SU-DHL-6 (cell line): ENCODE measurements at regions not wholly inside any gene's neighbourhood (a gene's known extent, or its start where the extent isn't known, plus 50 kb on each side); places are given as distances from the start of the nearest gene placed in this dataset.

Experiments
- H2AFZ ChIP-seq: fragments of 200-600 bp; sonication (generic); 2 replicates; pipeline ENCODE4 v1.6.1; 2014; ENCODE audit warnings: low read depth, mild to moderate bottlenecking, moderate library complexity, mixed read lengths, antibody characterized with exemption, low read length; ENCODE audit not compliant: severe bottlenecking
- H3F3A ChIP-seq: fragments of 200-600 bp; shearing (Covaris generic); 2 replicates; pipeline ENCODE4 v1.6.0; 2016; ENCODE audit warnings: antibody characterized with exemption, mild to moderate bottlenecking; ENCODE audit not compliant: insufficient read depth
- H3K27ac ChIP-seq: fragments of 200-600 bp; sonication (generic); 2 replicates; pipeline ENCODE4 v1.5.1; 2016; ENCODE audit warnings: low read depth, mild to moderate bottlenecking, low read length, moderate library complexity, mixed read lengths
- H3K27me3 ChIP-seq: fragments of 200-600 bp; sonication (generic), shearing (Covaris generic); 2 replicates; pipeline ENCODE4 v1.6.0; 2014; ENCODE audit warnings: mild to moderate bottlenecking, low read length
- H3K36me3 ChIP-seq: fragments of 200-600 bp; sonication (generic); 2 replicates; pipeline ENCODE4 v1.6.1; 2014; ENCODE audit warnings: mild to moderate bottlenecking, low read length, mixed read lengths
- H3K4me2 ChIP-seq: fragments of 300-600, 200-600 bp; shearing (Covaris generic), sonication (generic); 2 replicates; pipeline ENCODE4 v1.6.0; 2014; ENCODE audit warnings: low read length, low read depth, mild to moderate bottlenecking; ENCODE audit not compliant: poor library complexity, severe bottlenecking
- H3K4me3 ChIP-seq: fragments of 200-600 bp; sonication (generic); 2 replicates; pipeline ENCODE4 v1.5.1; 2014; ENCODE audit warnings: antibody characterized with exemption, low read length, mild to moderate bottlenecking, mixed read lengths; ENCODE audit not compliant: insufficient read depth, poor library complexity, severe bottlenecking
- H3K79me2 ChIP-seq: fragments of 200-600 bp; sonication (generic); 2 replicates; pipeline ENCODE4 v1.6.1; 2014; ENCODE audit warnings: mild to moderate bottlenecking, low read length, moderate library complexity; ENCODE audit not compliant: insufficient read depth
- H3K9ac ChIP-seq: fragments of 200-600 bp; sonication (generic); 2 replicates; pipeline ENCODE4 v1.7.0; 2014; ENCODE audit warnings: mild to moderate bottlenecking, low read length
- H3K9me2 ChIP-seq: fragments of 200-600 bp; sonication (generic); replicated peaks from 2 replicates; pipeline ENCODE4 v1.6.1; 2014; ENCODE audit warnings: low read length; ENCODE audit not compliant: insufficient read depth
- H3K9me3 ChIP-seq: fragments of 200-600 bp; sonication (generic); 2 replicates; pipeline ENCODE4 v1.6.1; 2014; ENCODE audit warnings: low read length, mixed read lengths; ENCODE audit not compliant: insufficient read depth
- H4K20me1 ChIP-seq: fragments of 200-600 bp; sonication (generic); 2 replicates; pipeline ENCODE4 v1.6.1; 2014; ENCODE audit warnings: low read depth, mild to moderate bottlenecking, antibody characterized with exemption, low read length, moderate library complexity, mixed read lengths
- EZH2phosphoT487 ChIP-seq: fragments of 200-600 bp; sonication (generic), shearing (Covaris generic); conservative IDR thresholded peaks from 2 replicates; pipeline ENCODE4 v1.6.1; 2018; ENCODE audit warnings: mild to moderate bottlenecking, antibody characterized with exemption, low read length, moderate library complexity, mixed read lengths
- TF ChIP-seq, protein P1 (sequence below): fragments of 200-600 bp; sonication (generic); IDR thresholded peaks from one replicate; pipeline ENCODE4 v1.5.1; 2017; ENCODE audit warnings: antibody characterized with exemption, mild to moderate bottlenecking, low read length, moderate library complexity; ENCODE audit not compliant: insufficient read depth, poor library complexity, severe bottlenecking

DNA sequence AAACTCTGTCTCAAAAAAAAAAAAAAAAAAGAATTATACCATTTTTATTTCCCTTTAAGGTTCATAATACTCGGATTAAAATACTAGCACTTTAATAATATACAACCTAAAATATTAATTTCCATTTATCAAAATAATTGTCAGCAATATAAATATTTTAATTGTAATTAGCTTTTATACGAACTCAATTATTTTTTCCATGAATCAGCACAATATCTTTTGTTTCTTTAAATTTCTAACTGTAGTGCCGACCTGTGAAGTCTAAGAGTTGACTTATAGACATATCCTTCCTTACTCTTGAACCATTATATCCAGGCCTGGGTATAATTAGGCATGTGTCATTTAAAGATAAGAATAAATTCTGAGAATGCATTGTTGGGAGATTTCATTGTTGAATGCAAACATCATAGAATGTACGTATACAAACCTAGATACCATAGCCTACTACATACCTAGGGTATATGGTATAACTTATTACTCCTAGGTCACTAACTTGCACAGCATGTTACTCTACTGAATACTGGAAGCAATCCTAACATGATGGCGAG lies 996.7 kb upstream of the TMPRSS15 start:
- Histone ChIP-seq H3K27ac (no peak overlapping the region), H3K27me3 (no peaks in the 10 kb centered on the region), H3K9me2 (no peaks in the 10 kb centered on the region), H3K4me3 (no peak overlapping the region), H3K4me2 (no peak overlapping the region), H4K20me1 (no peaks in the 10 kb centered on the region), H3K36me3 (no peaks in the 10 kb centered on the region), H3K9ac (no peak overlapping the region), H3F3A (no peaks in the 10 kb centered on the region), H3K9me3 (no peaks in the 10 kb centered on the region), H3K79me2 (no peaks in the 10 kb centered on the region), H2AFZ (no peak overlapping the region)
- no peak for TF ChIP-seq EZH2phosphoT487
- TF ChIP-seq, protein P1, sequence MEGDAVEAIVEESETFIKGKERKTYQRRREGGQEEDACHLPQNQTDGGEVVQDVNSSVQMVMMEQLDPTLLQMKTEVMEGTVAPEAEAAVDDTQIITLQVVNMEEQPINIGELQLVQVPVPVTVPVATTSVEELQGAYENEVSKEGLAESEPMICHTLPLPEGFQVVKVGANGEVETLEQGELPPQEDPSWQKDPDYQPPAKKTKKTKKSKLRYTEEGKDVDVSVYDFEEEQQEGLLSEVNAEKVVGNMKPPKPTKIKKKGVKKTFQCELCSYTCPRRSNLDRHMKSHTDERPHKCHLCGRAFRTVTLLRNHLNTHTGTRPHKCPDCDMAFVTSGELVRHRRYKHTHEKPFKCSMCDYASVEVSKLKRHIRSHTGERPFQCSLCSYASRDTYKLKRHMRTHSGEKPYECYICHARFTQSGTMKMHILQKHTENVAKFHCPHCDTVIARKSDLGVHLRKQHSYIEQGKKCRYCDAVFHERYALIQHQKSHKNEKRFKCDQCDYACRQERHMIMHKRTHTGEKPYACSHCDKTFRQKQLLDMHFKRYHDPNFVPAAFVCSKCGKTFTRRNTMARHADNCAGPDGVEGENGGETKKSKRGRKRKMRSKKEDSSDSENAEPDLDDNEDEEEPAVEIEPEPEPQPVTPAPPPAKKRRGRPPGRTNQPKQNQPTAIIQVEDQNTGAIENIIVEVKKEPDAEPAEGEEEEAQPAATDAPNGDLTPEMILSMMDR, result no peak

DNA sequence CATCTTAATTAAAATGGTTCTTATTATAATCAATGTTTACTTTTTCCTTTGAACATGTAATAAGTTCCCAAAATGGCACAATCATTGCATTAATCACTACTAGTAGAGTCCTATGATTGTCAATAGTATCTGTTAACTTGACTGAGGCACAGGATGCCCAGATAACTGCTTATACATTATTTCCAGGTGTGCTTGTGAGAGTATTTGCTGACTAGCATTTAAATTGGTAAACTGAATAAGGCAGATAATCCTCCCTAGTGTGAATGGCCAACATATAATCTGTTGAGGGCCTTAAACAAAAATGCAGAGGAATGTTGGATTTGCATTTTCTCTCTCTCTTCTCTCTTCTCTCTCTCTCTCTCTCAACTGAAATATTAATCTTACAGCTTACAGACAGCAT lies 999.3 kb upstream of the TMPRSS15 start:
- Histone ChIP-seq H4K20me1 (no peaks in the 10 kb centered on the region), H3K79me2 (no peaks in the 10 kb centered on the region), H3F3A (no peaks in the 10 kb centered on the region), H3K9ac (no peak overlapping the region), H3K4me3 (no peak overlapping the region), H3K27ac (no peak overlapping the region), H2AFZ (no peak overlapping the region), H3K4me2 (no peak overlapping the region), H3K36me3 (no peaks in the 10 kb centered on the region), H3K27me3 (no peaks in the 10 kb centered on the region), H3K9me2 (no peaks in the 10 kb centered on the region), H3K9me3 (no peaks in the 10 kb centered on the region)
- TF ChIP-seq, protein P1, result no peak
- no peak for TF ChIP-seq EZH2phosphoT487

DNA sequence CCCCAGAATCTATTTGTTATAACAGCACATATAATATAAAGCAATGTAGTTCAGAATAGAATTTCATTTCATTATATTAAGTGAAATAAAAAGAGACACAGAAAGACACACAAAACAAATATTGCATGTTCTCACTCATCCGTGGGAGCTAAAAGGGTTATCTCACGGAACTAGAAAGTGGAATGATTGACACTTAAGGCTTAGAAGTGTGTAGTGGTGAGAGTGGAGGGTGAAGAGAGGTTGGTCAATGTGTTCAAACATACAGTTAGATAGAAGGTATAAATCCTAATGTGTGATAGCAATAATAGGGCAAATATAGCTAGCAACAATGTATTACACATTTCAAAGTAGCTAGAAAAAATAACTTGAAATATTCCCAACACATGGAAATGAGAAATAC lies 1001.7 kb upstream of the TMPRSS15 start:
- Histone ChIP-seq H3K27me3 (no peaks in the 10 kb centered on the region), H3K4me2 (no peak overlapping the region), H3K9ac (no peak overlapping the region), H3K36me3 (no peaks in the 10 kb centered on the region), H2AFZ (peak overlapping the region; percentile 55), H3K4me3 (no peak overlapping the region), H3K9me3 (no peaks in the 10 kb centered on the region), H3K9me2 (no peaks in the 10 kb centered on the region), H4K20me1 (no peaks in the 10 kb centered on the region), H3F3A (no peaks in the 10 kb centered on the region), H3K79me2 (no peaks in the 10 kb centered on the region), H3K27ac (no peak overlapping the region)
- no peak for TF ChIP-seq EZH2phosphoT487
- TF ChIP-seq, protein P1, result no peak
